HEK293T (cell line): ENCODE measurements at regions not wholly inside any gene's neighbourhood (a gene's known extent, or its start where the extent isn't known, plus 50 kb on each side); places are given as distances from the start of the nearest gene placed in this dataset.

ENCODE experiments used
- FOXM1 ChIP-seq: fragments of 450-650 bp; IDR thresholded peaks from 2 replicates; pipeline ENCODE4 v1.6.1; 2017; ENCODE audit warnings: mild to moderate bottlenecking, borderline replicate concordance
- HDGF ChIP-seq: fragments of 450-650 bp; IDR thresholded peaks from 2 replicates; pipeline ENCODE4 v1.6.1; 2017; ENCODE audit warnings: antibody characterized with exemption, borderline replicate concordance
- TARDBP ChIP-seq: fragments of 450-650 bp; IDR thresholded peaks from 2 replicates; pipeline ENCODE4 v1.6.1; 2016

DNA sequence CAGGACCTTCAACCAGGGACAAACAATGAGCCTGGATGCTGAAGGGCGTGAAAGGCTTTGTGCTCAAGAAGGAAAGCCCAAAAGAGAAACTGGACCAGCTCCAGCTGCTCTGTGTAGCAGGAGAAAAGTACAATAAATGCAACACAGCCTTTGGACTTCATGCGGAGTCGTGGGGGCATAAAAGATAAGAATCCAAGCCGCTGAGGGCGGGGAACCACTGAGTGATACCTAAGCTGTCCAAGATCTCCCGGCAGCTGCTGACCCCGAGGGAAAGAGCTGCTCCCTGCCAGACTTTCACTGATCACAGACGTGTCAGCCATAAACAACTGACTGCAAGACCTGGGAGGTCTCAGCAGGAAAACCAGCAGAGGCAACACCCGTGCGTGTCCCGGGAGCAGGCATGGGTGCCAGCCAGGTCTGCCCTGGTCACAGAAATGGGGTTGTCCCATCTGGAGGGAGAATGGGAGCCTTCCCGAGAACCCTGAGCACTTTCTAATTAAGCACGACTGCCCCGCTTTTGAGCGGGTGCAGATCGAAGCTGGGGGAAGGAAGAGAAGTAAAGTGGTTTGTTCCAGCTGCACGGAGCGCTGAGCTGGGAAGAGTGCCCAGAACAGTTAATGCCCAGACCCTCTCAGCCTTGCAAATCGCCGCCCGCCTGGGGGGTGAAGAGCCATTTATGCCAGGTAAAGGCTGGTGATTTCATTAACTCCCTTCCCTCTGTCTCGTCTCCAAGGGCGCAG, 68.3 kb upstream of the TARDBP start:
- TF ChIP-seq TARDBP = no peak
- no peak for TF ChIP-seq HDGF
- no peak for TF ChIP-seq FOXM1
